Loucy (cell line): ENCODE measurements at regions not wholly inside any gene's neighbourhood (a gene's known extent, or its start where the extent isn't known, plus 50 kb on each side); places are given as distances from the start of the nearest gene placed in this dataset.

Source experiments
- CTCF ChIP-seq: fragments of 200-600 bp; sonication (generic); conservative IDR thresholded peaks from 2 replicates; pipeline ENCODE4 v1.5.1; 2014; ENCODE audit warnings: mild to moderate bottlenecking, antibody characterized with exemption, low read length
- EZH2phosphoT487 ChIP-seq: fragments of 200-600 bp; IDR thresholded peaks from 2 replicates; pipeline ENCODE4 v1.6.1; 2018; ENCODE audit warnings: antibody characterized with exemption, mild to moderate bottlenecking, moderate library complexity, borderline replicate concordance

- TF ChIP-seq CTCF, result no peak
- no peak for TF ChIP-seq EZH2phosphoT487
Observed at GRCh38 chr1:115432061-115432460, 94.0 kb upstream of the NGF start.
